Stimulated activated CD4-positive, alpha-beta T cell treated with anti-CD3 and anti-CD28 coated beads, TNF-alpha, amount 100 ng/mL, for 1 hour (primary cell): ENCODE measurements at regions not wholly inside any gene's neighbourhood (a gene's known extent, or its start where the extent isn't known, plus 50 kb on each side); places are given as distances from the start of the nearest gene placed in this dataset.
"Not testable (repeated sequence)": the region's sequence is repeated elsewhere in the genome, so short reads cannot be mapped to it uniquely, and the experiment has no call there.

Experiments
- DNase-seq, 3 donors: peaks; one replicate each; pipeline ENCODE4 v3.0.0-alpha.2; 2020; ENCODE audit warnings: low read depth in 3 of 3, low spot score in 1 of 3

DNA sequence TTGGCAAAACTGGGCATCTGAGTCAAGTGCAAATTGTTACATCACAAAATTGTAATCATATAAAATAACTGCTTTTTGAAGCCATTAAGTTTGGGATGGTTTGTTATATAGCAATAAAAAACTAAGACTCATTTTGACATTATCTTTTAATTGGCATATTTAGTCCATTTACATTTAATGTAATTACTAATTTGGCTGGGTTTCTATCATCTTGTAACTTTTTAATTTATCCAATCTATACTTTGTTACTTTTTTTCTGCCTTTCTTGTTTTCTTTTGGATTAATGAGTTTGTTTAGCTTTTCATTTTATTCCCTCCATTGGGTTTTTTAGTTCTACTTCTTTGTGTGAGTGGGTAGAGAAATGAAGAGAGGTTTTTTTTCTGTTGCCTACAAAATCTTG, 76.3 kb downstream of the DRAM2 start:
- DNase-seq = no peak

DNA sequence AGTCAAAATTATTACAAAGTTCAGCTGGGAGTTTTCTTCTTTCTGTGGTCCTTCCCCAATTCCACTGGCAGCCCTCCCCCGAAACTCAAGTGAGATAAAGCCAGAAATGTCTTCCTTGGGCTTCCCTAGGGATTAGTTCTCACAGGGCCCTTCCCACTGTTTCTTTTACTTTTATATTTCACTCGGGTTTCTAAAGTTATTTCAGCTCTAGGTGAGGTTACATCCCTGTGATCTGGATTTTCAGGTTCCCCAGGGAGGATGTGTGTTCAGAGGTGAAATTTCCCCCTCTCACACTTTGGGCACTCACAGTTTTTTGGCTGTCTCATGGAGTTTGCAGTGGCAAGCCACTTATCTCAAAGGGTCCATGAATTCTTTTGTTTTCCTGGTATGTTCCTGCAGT, 77.3 kb downstream of the DRAM2 start:
- DNase-seq = no peak

DNA sequence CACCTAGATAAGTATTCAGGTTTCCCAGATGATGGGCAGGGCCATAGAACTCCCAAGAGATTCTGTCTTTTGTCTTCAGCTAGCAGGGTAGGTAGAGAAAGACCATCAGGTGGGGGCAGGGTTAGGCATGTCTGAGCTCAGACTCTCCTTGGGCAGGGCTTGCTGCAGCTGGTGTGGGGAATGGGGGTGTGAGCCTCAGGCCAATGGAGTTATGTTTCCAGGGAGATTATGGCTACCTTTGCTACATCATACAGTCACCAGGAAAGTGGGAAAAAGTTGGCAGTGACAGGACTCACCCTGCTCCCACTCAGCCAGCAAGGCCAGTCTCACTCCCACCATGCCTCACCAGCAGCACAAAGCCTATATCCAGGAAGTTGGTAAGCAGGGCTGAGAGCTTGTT, 77.8 kb downstream of the DRAM2 start:
- DNase-seq = no peak

DNA sequence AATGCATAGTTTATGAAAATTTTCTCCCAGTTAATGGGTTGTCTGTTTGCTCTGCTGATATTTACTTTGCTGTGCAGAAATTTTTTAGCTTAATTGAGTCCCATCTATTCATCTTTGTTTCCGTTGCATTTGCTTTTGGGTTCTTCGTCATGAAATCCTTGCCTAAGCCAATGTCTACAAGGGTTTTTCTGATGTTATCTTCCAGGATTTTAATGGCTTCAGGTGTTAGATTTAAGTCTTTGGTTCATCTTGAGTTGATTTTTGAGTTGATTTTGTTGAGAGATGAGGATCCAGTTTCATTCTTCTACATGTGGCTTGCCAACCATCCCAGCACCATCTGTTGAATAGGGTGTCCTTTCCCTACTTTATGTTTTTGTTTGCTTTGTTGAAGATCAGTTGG, 85.2 kb downstream of the DRAM2 start:
- no peak for DNase-seq

DNA sequence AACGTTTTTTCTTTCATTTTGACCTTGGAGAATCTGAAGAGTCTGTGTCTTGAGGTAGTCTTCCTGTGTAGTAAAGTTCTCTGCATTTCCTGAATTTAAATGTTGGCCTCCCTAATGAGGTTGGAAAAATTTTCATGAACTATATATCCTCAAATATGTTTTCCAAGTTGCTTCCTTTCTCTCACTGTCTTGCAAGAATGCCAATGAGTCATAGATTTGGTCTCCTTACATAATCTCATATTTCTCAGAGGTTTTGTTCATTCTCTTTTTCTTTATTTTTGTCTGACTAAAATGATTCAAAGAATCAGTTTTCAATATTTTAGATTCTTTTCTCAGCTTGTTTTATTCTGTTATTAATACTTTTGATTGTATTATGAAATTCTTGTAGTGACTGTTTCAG, 87.6 kb downstream of the DRAM2 start:
- no peak for DNase-seq

DNA sequence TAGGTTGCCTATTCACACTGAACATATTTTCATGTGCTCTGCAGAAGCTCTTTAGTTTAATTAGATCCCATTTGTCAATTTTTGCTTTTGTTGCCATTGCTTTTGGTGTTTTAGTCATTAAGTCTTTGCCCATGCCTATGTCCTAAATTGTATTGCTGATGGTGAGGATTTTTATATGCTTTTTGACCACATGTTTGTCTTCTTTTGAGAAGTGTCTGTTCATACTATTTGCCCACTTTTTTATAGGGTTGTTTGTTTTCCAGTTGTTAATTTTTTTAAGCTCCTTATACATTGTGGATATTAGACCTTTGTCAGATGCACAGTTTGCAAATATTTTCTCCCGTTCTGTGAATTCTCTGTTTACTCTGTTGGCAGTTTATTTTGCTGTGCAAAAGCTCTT, 84.5 kb upstream of the LRIF1 start:
- not testable (repeated sequence) for DNase-seq

DNA sequence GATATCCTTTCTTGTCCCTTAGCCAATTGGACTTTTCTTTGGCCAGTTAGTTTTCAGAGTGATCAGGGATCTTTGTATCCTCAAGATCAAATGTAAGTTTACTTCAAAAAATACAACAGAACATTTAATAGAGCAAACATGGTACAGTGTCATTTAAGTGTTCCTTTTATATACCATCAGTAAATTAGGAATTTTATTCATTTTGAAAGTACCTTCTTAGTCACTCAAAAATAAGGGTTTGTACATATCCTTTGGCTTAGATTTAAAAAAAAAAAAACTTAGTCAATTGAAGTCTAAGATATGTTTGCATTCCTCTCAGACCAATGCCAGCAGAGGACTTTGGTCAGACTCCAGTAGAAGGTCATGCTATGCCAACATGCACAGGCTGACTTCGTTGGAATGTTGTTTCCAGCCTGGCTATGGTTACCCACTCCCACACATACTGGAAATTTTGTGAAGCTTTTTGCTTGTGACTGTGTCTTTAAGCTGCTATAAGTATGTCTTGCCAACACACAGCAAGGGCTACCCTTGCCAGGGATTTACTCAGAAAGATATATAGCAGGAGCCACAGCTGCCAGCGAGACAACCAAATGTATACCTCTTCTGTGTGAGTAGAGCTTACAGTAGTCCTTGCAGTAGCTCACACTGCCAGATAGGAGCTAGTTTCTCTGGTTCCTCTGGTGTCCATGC, 81.5 kb upstream of the LRIF1 start:
- no peak for DNase-seq

DNA sequence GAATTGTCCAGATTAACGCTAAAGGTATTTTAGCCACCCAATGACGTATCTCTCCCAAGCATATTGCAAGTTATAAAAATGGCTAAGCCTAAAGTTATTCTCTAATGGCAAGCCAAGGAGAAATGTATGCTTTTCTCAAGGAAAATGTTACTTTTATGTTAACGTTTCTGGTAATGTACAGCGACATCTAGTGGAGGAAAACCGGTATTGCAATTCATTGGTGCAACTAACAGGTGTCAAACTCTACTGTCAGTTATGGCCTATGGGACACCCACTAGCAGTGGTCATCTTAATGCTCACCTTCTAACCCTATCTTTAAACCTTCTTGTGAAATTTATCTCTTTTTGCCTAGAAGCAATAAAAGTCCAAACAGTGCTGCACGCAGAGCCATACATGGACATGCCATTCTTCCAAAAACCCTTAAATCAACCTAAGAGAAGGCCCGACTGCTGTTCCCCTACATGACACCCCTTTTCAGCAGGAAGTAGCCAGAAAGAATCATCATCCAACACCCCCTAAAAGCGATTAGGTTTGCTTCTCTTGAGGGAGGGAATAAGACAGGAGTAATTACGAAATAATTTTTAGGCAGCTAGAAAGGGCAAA, 68.7 kb upstream of the LRIF1 start:
- peak in 1 of 3 donors; percentile 19 for DNase-seq

DNA sequence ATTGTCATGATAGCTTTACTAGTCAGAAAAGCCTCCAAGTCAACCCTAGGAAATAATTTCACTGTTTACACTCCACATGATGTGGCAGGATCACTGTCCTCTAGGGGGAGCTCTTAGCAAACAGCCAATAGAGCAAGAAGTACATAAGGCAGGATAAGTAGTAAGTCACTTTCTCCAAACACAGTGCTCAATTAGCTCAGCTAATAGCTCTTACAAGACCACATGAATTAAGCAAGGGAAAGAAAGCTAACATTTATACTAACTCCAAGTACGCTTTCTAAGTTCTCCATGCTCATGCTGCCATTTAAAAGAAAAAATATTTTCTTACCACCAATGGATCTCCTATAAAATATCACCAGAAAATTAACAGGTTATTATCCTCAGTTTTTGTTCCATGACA, 66.9 kb upstream of the LRIF1 start:
- DNase-seq = peak in 2 of 3 donors; percentile 1 to 7

DNA sequence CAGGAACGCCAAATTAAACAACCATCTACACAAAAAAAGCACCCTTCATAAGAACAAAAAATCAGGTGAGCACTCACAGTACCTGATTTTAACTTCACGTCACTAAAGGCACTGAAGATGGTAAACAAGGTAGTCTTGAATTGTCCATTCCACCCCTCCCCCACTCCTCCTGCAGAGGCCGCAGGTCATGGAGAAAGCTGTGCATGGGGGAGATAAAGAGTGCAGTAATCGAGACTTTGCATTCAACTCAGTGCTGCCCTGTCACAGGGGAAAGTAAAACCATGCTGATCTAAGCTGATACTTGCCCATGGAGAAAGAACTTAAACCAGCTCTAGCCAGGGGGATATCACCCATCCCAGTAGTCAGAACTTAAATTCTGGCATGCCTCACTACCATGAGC, 61.4 kb upstream of the LRIF1 start:
- no peak for DNase-seq

DNA sequence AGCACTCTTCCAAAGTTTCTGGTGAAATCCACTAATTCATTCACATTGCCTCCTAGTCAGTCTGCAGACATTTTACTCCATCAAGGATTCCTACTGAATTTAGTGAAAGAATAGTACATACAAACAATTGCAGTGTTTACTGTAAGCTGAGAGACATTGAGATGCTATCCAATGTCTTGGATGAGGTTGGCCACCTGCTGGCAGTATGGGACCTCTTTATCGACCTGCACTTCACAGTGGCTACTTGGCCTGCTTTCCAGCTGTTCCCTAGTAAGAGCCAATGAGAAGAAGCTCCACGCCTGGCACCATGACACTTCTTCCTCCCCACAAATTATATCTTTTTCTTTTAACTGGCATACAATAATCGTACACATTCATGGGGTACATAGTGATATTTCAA, 51.5 kb upstream of the LRIF1 start:
- DNase-seq = no peak
